Endothelial cell of umbilical vein (primary cell): ENCODE measurements at regions not wholly inside any gene's neighbourhood (a gene's known extent, or its start where the extent isn't known, plus 50 kb on each side); places are given as distances from the start of the nearest gene placed in this dataset.
"Not testable (repeated sequence)": the region's sequence is repeated elsewhere in the genome, so short reads cannot be mapped to it uniquely, and the experiment has no call there.

Experiments
- BruUV-seq: library from RNA; stranded (reverse); fragments of 400-500 nt; replicated peaks from 2 replicates; lab custom pipeline; 2021; lab: Mats Ljungman, UMichigan
- CTCF ChIA-PET: fragments of 300-600, 350-600 bp; sonication (Branson Sonifier 250); formaldehyde crosslinking; loops from one replicate; lab custom pipeline; 2021; ENCODE audit warnings: antibody characterized with exemption, inconsistent platforms; lab: Charles Lee
- POLR2A ChIA-PET: fragments of 300-600, 350-600 bp; sonication (Branson Sonifier 250); formaldehyde crosslinking; loops from one replicate; lab custom pipeline; 2021; ENCODE audit warnings: antibody characterized with exemption, inconsistent platforms; lab: Charles Lee
- DNase-seq: peaks from one replicate; pipeline ENCODE4 v3.0.0-alpha.2; 2011; ENCODE audit warnings: low read depth, low spot score
- FAIRE-seq: peaks from 2 replicates; lab custom pipeline; 2011; peaks lifted over from hg19 to GRCh38; lab: Jason Lieb, UNC
- H2AFZ ChIP-seq: 2 replicates; pipeline ENCODE4 v1.6.0; 2012; ENCODE audit warnings: low read depth, low read length, control low read depth, inconsistent platforms
- H3K27ac ChIP-seq: 2 replicates; pipeline ENCODE4 v1.5.1; 2011; ENCODE audit warnings: low read depth, mild to moderate bottlenecking, control low read depth, low read length, moderate library complexity; ENCODE audit not compliant: insufficient read depth
- H3K27me3 ChIP-seq, 2 experiments: 2 replicates each; pipeline versions ENCODE4 v1.6.0 to v1.6.1; 2011; ENCODE audit warnings: low read length in 2 of 2, mixed read lengths in 1 of 2; ENCODE audit not compliant: control insufficient read depth in 2 of 2, insufficient read depth in 2 of 2
- H3K36me3 ChIP-seq, 2 experiments: 2 replicates in 1 of 2; 3 replicates in 1 of 2; pipeline ENCODE4 v1.5.1; 2011; ENCODE audit warnings: low read length in 2 of 2, mild to moderate bottlenecking in 1 of 2, moderate library complexity in 1 of 2; ENCODE audit not compliant: control insufficient read depth in 2 of 2, insufficient read depth in 2 of 2; ENCODE audit errors: extremely low read depth in 1 of 2
- H3K4me1 ChIP-seq: 3 replicates; pipeline ENCODE4 v1.5.1; 2011; ENCODE audit warnings: mild to moderate bottlenecking, low read length; ENCODE audit not compliant: control insufficient read depth, insufficient read depth; ENCODE audit errors: extremely low read depth
- H3K4me2 ChIP-seq: 2 replicates; pipeline ENCODE4 v1.6.1; 2011; ENCODE audit warnings: low read length, control low read depth, mixed read lengths; ENCODE audit not compliant: insufficient read depth
- H3K4me3 ChIP-seq, 3 experiments: fragments of 200-600 bp in 1 of 3; sonication (generic), shearing (Covaris generic) in 1 of 3; replicated peaks in 1 of 3; 2 replicates each; pipeline ENCODE4 v1.5.1; 2011 to 2016; ENCODE audit warnings: control low read depth in 3 of 3, low read length in 3 of 3, mild to moderate bottlenecking in 2 of 3, inconsistent platforms in 1 of 3, low read depth in 1 of 3, moderate library complexity in 1 of 3; ENCODE audit not compliant: insufficient read depth in 1 of 3
- H3K79me2 ChIP-seq: 2 replicates; pipeline ENCODE4 v1.6.0; 2012; ENCODE audit warnings: low read length, inconsistent platforms; ENCODE audit not compliant: control insufficient read depth, insufficient read depth
- H3K9ac ChIP-seq: replicated peaks from 2 replicates; pipeline ENCODE3; 2011; ENCODE audit warnings: low read length, control low read depth; ENCODE audit not compliant: insufficient read depth; ENCODE audit errors: extremely low read depth
- H3K9me1 ChIP-seq: replicated peaks from 3 replicates; pipeline ENCODE4 v1.6.0; 2011; ENCODE audit warnings: mild to moderate bottlenecking, low read length; ENCODE audit not compliant: control insufficient read depth, insufficient read depth; ENCODE audit errors: extremely low read depth
- H3K9me3 ChIP-seq: replicated peaks from 2 replicates; pipeline ENCODE4 v1.5.1; 2012; ENCODE audit warnings: low read length, inconsistent platforms; ENCODE audit not compliant: control insufficient read depth, insufficient read depth
- H4K20me1 ChIP-seq: replicated peaks from 2 replicates; pipeline ENCODE3; 2011; ENCODE audit warnings: mild to moderate bottlenecking, low read length; ENCODE audit not compliant: control insufficient read depth, insufficient read depth; ENCODE audit errors: extremely low read depth
- CTCF ChIP-seq, 2 donors: IDR thresholded peaks; 1 replicate in 1 of 2; 2 replicates in 1 of 2; pipeline ENCODE4 v1.5.1; 2011; ENCODE audit warnings: low read length in 2 of 2, mild to moderate bottlenecking in 2 of 2, moderate library complexity in 2 of 2, control low read depth in 1 of 2, inconsistent platforms in 1 of 2, low read depth in 1 of 2; ENCODE audit not compliant: insufficient read depth in 1 of 2; ENCODE audit errors: extremely low read depth in 1 of 2
- EZH2 ChIP-seq: IDR thresholded peaks from 2 replicates; pipeline ENCODE4 v1.6.1; 2012; ENCODE audit warnings: borderline replicate concordance, low read depth, mild to moderate bottlenecking, moderate library complexity, low read length, inconsistent platforms; ENCODE audit not compliant: severe bottlenecking
- FOS ChIP-seq: IDR thresholded peaks from 2 replicates; pipeline ENCODE4 v1.6.1; 2011; ENCODE audit warnings: mild to moderate bottlenecking, low read length, moderate library complexity, borderline replicate concordance; ENCODE audit not compliant: insufficient read depth
- GATA2 ChIP-seq: IDR thresholded peaks from 2 replicates; pipeline ENCODE4 v1.7.0; 2011; ENCODE audit warnings: low read depth, mild to moderate bottlenecking, moderate library complexity, mixed read lengths, low read length; ENCODE audit not compliant: insufficient read length, insufficient read depth
- JUN ChIP-seq: IDR thresholded peaks from 2 replicates; pipeline ENCODE4 v1.6.1; 2011; ENCODE audit warnings: borderline replicate concordance, low read depth; ENCODE audit not compliant: insufficient read length, insufficient read depth
- MAX ChIP-seq: IDR thresholded peaks from 2 replicates; pipeline ENCODE4 v1.6.1; 2011; ENCODE audit not compliant: insufficient read depth, insufficient read length
- MYC ChIP-seq: IDR thresholded peaks from one replicate; pipeline ENCODE4 v1.6.1; 2011; ENCODE audit warnings: mild to moderate bottlenecking, low read depth, low read length
- POLR2A ChIP-seq: IDR thresholded peaks from 2 replicates; pipeline ENCODE4 v1.6.1; 2012; ENCODE audit warnings: low read depth, mild to moderate bottlenecking, control low read depth, low read length
- POLR2AphosphoS5 ChIP-seq: IDR thresholded peaks from 2 replicates; pipeline ENCODE4 v1.6.1; 2012; ENCODE audit warnings: low read depth, mild to moderate bottlenecking, control low read depth, low read length, moderate library complexity; ENCODE audit not compliant: insufficient read depth
- dilution Hi-C: fragments of 300-500 bp; cut with MboI; formaldehyde crosslinking; loops from one replicate; pipeline ENCODE4 v1.15.0; 2019; ENCODE audit warnings: low sequenced_read_pairs; ENCODE audit not compliant: extremely low pct_ligation_motif_present
- intact Hi-C: fragments of 100-400 bp; cut with micrococcal nuclease; formaldehyde crosslinking; loops from one replicate; pipeline ENCODE4 v1.10.0; 2022

GRCh38 chr10:34945951-34946522 is 130.9 kb upstream of the PARD3 start:
- H3K9me1 ChIP-seq, FAIRE-seq, DNase-seq, H3K4me2 ChIP-seq, H3K9me3 ChIP-seq, BruUV-seq, H3K36me3 ChIP-seq, H3K27me3 ChIP-seq, CTCF ChIA-PET, POLR2A ChIA-PET, H3K4me1 ChIP-seq, H3K4me3 ChIP-seq, dilution Hi-C loops, H2AFZ ChIP-seq, H4K20me1 ChIP-seq, intact Hi-C loops, H3K9ac ChIP-seq, H3K79me2 ChIP-seq, H3K27ac ChIP-seq: not testable (repeated sequence)

- H2AFZ ChIP-seq: no peak overlapping the region
- no peaks in the 10 kb centered on the region for H3K9me1 ChIP-seq
- H3K4me2 ChIP-seq: no peak overlapping the region
- peaks cover 0 to 2% of the 10 kb centered on the region in 2 experiments for H3K27me3 ChIP-seq
- H4K20me1 ChIP-seq: no peaks in the 10 kb centered on the region
- intact Hi-C loops: no loop called here
- DNase-seq (no peak), FAIRE-seq (no peak)
- no peak overlapping the region for H3K27ac ChIP-seq
- no peaks in the 10 kb centered on the region for H3K9me3 ChIP-seq
- dilution Hi-C loops: no loop called here
- CTCF ChIA-PET: no interaction called here
- POLR2A ChIA-PET: no interaction called here
- H3K4me1 ChIP-seq: peaks cover 4% of the 10 kb centered on the region
- no peak overlapping the region for H3K9ac ChIP-seq
- BruUV-seq: no TSS peak
- H3K4me3 ChIP-seq: no peak overlapping the region
- no peaks in the 10 kb centered on the region for H3K36me3 ChIP-seq
- no peak for TF ChIP-seq EZH2
- no peak for TF ChIP-seq GATA2
- no peak for TF ChIP-seq JUN
- TF ChIP-seq MAX: no peak
- TF ChIP-seq POLR2A: no peak
- TF ChIP-seq POLR2AphosphoS5: no peak
- TF ChIP-seq FOS: no peak
- no peak for TF ChIP-seq MYC
- TF ChIP-seq CTCF (IDR thresholded peaks at IDR 0.05; ENCODE audit: extremely low read depth in 1 of 2, insufficient read depth in 1 of 2, low read depth in 1 of 2, low read length in 2 of 2): no peak
- no peaks in the 10 kb centered on the region for H3K79me2 ChIP-seq
Measured at GRCh38 chr10:34941471-34942357, 126.6 kb upstream of the PARD3 start.
